Breast epithelium (tissue), 4 donors: ENCODE measurements at regions not wholly inside any gene's neighbourhood (a gene's known extent, or its start where the extent isn't known, plus 50 kb on each side); places are given as distances from the start of the nearest gene placed in this dataset.

ENCODE experiments used
- DNase-seq, 2 donors: peaks; one replicate each; pipeline ENCODE4 v3.0.0-alpha.2; 2019; ENCODE audit warnings: low spot score in 2 of 2
- H3K27ac ChIP-seq, 2 donors: fragments of 200-600 bp; sonication (generic) in 1 of 2; one replicate each; pipeline ENCODE4 v1.5.1; 2016 to 2019; ENCODE audit warnings: mild to moderate bottlenecking in 1 of 2
- H3K27me3 ChIP-seq, 2 donors: fragments of 200-600 bp; sonication (generic) in 1 of 2; one replicate each; pipeline versions ENCODE4 v1.5.1 to v1.6.0; 2017 to 2019; ENCODE audit warnings: control low read depth in 1 of 2, mild to moderate bottlenecking in 1 of 2
- H3K36me3 ChIP-seq: fragments of 200-600 bp; one replicate; pipeline ENCODE4 v1.5.1; 2019
- H3K4me1 ChIP-seq, 2 donors: fragments of 200-600 bp; sonication (generic); one replicate each; pipeline ENCODE4 v1.5.1; 2016 to 2019; ENCODE audit warnings: control low read depth in 1 of 2
- H3K4me3 ChIP-seq, 3 donors: fragments of 200-600 bp; sonication (generic); 1 replicate in 2 of 3; 2 replicates in 1 of 3; pipeline ENCODE4 v1.5.1; 2016 to 2019; ENCODE audit warnings: mild to moderate bottlenecking in 3 of 3, moderate library complexity in 2 of 3
- H3K9me3 ChIP-seq, 2 donors: fragments of 200-600 bp; sonication (generic) in 1 of 2; one replicate each; pipeline ENCODE4 v1.5.1; 2016 to 2019; ENCODE audit warnings: control low read depth in 1 of 2
- CTCF ChIP-seq, 3 donors: fragments of 450-650 bp; IDR thresholded peaks; one replicate each; pipeline ENCODE4 v1.5.1; 2016 to 2017; ENCODE audit warnings: antibody characterized with exemption in 3 of 3, mild to moderate bottlenecking in 3 of 3, moderate library complexity in 3 of 3
- POLR2A ChIP-seq: fragments of 450-650 bp; IDR thresholded peaks from one replicate; pipeline ENCODE4 v1.6.1; 2016; ENCODE audit warnings: antibody characterized with exemption, mild to moderate bottlenecking, moderate library complexity
- POLR2AphosphoS5 ChIP-seq, 3 donors: sonication (generic); formaldehyde crosslinking; IDR thresholded peaks; one replicate each; pipeline ENCODE4 v1.6.1; 2017; ENCODE audit warnings: antibody characterized with exemption in 3 of 3
- intact Hi-C: fragments of 100-400 bp; cut with DNase I; formaldehyde crosslinking; loops from one replicate; pipeline ENCODE4 v1.15.1; 2023; ENCODE audit warnings: low total_unique reads

DNA sequence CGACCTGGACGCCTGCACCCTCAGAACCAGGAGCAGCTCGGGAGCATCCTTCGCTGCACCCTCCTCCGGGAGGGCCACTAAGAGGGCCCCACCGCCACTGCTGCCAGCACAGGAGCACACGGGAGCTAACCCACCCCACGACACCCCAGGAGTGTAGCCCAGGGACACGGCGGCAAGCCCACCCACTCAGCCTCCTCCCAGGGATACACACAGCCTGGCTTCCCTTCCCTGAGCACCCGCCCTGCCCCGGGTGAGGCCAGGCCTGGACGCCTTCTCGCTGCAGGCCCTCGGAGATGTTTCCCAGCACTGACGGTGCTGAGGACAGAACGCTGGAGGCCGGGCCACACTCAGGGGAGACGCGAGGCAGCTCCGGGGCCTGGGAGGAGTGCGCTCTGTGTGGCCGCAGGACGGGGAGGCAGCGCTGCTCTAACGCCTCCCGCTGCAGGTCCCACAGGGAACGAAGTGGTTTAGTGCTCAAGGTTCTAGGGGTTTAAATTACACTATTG is 190.4 kb downstream of the BRD1 start:
- Histone ChIP-seq H3K9me3 (no peaks in the 10 kb centered on the region), H3K4me3 (no peak overlapping the region), H3K4me1 (no peaks in the 10 kb centered on the region), H3K27me3 (peaks cover 0 to 38% of the 10 kb centered on the region in 2 donors), H3K27ac (no peak overlapping the region), H3K36me3 (no peaks in the 10 kb centered on the region)
- intact Hi-C loops: no loop called here
- DNase-seq: no peak
- TF ChIP-seq CTCF (IDR thresholded peaks at IDR 0.05) (no peak), POLR2A (no peak), POLR2AphosphoS5 (IDR thresholded peaks at IDR 0.05) (no peak)

DNA sequence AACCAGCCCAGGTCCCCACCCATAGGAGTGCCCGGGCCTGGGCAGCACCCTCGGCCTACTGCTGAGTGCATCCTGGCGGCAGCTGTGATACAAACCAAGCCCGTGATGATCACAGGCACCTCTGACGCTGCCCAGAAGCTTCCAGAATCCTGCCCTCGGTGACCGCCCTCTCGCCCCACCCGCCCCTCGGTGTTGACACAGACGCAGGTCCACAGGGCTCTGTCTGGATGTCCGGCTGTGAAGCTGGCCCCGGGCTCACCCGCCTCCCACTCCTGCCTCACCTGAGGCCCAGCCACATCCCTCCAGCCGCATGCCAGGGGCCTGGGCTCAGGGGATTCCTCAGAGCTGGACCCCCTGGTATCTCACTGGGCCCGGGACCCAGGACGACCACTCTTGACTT is 191.0 kb downstream of the BRD1 start:
- intact Hi-C loops: no loop called here
- Histone ChIP-seq H3K36me3 (no peaks in the 10 kb centered on the region), H3K9me3 (no peaks in the 10 kb centered on the region), H3K4me3 (no peak overlapping the region), H3K4me1 (no peaks in the 10 kb centered on the region), H3K27me3 (peaks cover 0 to 38% of the 10 kb centered on the region in 2 donors), H3K27ac (no peak overlapping the region)
- no peak for DNase-seq
- TF ChIP-seq POLR2AphosphoS5 (IDR thresholded peaks at IDR 0.05) (no peak), CTCF (IDR thresholded peaks at IDR 0.05) (no peak), POLR2A (no peak)

DNA sequence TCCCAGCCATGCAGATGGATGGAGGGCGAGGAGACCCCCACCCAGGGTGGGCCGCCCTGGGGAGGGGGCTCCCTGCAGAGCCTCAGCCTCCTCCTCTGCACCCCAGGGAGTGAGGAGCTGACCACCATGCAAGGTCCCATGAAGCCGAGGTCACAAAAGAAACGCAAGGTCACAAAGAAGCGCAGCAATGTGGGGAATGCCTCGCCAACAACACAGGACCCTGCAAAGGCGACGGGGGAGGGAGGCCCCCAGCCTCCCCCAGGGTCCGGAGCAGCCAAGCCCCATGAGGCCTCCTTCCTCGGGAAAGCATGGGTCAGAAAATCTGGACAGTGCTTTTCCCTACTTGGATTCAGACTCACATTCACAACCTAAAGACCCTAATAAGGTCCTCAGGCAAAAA is 191.5 kb downstream of the BRD1 start:
- no peak for DNase-seq
- no peaks in the 10 kb centered on the region for H3K4me1 ChIP-seq
- intact Hi-C loops: no loop called here
- no peak overlapping the region for H3K4me3 ChIP-seq
- H3K27me3 ChIP-seq: peaks cover 0 to 38% of the 10 kb centered on the region in 2 donors
- TF ChIP-seq CTCF (IDR thresholded peaks at IDR 0.05) (no peak), POLR2A (no peak), POLR2AphosphoS5 (IDR thresholded peaks at IDR 0.05) (no peak)
- no peaks in the 10 kb centered on the region for H3K36me3 ChIP-seq
- no peaks in the 10 kb centered on the region for H3K9me3 ChIP-seq
- no peak overlapping the region for H3K27ac ChIP-seq

GRCh38 chr22:49634006-49634772 is 193.5 kb downstream of the BRD1 start:
- H3K27me3 ChIP-seq: peaks cover 0 to 31% of the 10 kb centered on the region in 2 donors
- no peak overlapping the region for H3K27ac ChIP-seq
- intact Hi-C loops: no loop called here
- no peak overlapping the region for H3K4me3 ChIP-seq
- no peaks in the 10 kb centered on the region for H3K36me3 ChIP-seq
- TF ChIP-seq CTCF (IDR thresholded peaks at IDR 0.05): no peak
- TF ChIP-seq POLR2A: no peak
- TF ChIP-seq POLR2AphosphoS5 (IDR thresholded peaks at IDR 0.05): no peak
- no peaks in the 10 kb centered on the region for H3K9me3 ChIP-seq
- DNase-seq: no peak
- H3K4me1 ChIP-seq: no peaks in the 10 kb centered on the region

GRCh38 chr22:49633010-49633324 is 194.7 kb downstream of the BRD1 start:
- Histone ChIP-seq H3K4me3 (no peak overlapping the region), H3K9me3 (no peaks in the 10 kb centered on the region), H3K27me3 (peaks cover 0 to 42% of the 10 kb centered on the region in 2 donors), H3K27ac (no peak overlapping the region), H3K36me3 (no peaks in the 10 kb centered on the region), H3K4me1 (no peaks in the 10 kb centered on the region)
- no peak for DNase-seq
- intact Hi-C loops: no loop called here
- TF ChIP-seq POLR2A: no peak
- no peak for TF ChIP-seq POLR2AphosphoS5 (IDR thresholded peaks at IDR 0.05)
- no peak for TF ChIP-seq CTCF (IDR thresholded peaks at IDR 0.05)
